Immature natural killer cell (primary cell): ENCODE measurements at regions not wholly inside any gene's neighbourhood (a gene's known extent, or its start where the extent isn't known, plus 50 kb on each side); places are given as distances from the start of the nearest gene placed in this dataset.
"Not testable (repeated sequence)": the region's sequence is repeated elsewhere in the genome, so short reads cannot be mapped to it uniquely, and the experiment has no call there.

Source experiments
- DNase-seq, 3 donors: peaks; one replicate each; pipeline ENCODE4 v3.0.0; 2022; ENCODE audit warnings: mixed read lengths in 1 of 3
- H3K27ac Mint-ChIP-seq, 6 donors: one replicate each; pipeline ENCODE4 v1.8.0; 2020; ENCODE audit warnings: mixed read lengths in 6 of 6, mild to moderate bottlenecking in 5 of 6, inconsistent platforms in 4 of 6, moderate library complexity in 3 of 6
- H3K27me3 Mint-ChIP-seq, 3 donors: one replicate each; pipeline ENCODE4 v1.8.0; 2020 to 2021; ENCODE audit warnings: low read depth in 3 of 3, mild to moderate bottlenecking in 3 of 3, mixed read lengths in 3 of 3, moderate library complexity in 3 of 3, inconsistent platforms in 1 of 3
- H3K36me3 Mint-ChIP-seq, 3 donors: one replicate each; pipeline ENCODE4 v1.8.0; 2020; ENCODE audit warnings: mixed read lengths in 3 of 3, inconsistent platforms in 2 of 3, mild to moderate bottlenecking in 2 of 3
- H3K4me1 Mint-ChIP-seq, 2 donors: one replicate each; pipeline ENCODE4 v1.8.0; 2020; ENCODE audit warnings: inconsistent platforms in 2 of 2, mild to moderate bottlenecking in 2 of 2, mixed read lengths in 2 of 2, moderate library complexity in 1 of 2
- H3K4me3 Mint-ChIP-seq, 5 donors: one replicate each; pipeline ENCODE4 v1.8.0; 2020; ENCODE audit warnings: mild to moderate bottlenecking in 5 of 5, mixed read lengths in 5 of 5, inconsistent platforms in 3 of 5, moderate library complexity in 3 of 5
- H3K9me3 Mint-ChIP-seq, 6 donors: one replicate each; pipeline ENCODE4 v1.8.0; 2020; ENCODE audit warnings: mild to moderate bottlenecking in 6 of 6, mixed read lengths in 6 of 6, inconsistent platforms in 4 of 6, moderate library complexity in 3 of 6

DNA sequence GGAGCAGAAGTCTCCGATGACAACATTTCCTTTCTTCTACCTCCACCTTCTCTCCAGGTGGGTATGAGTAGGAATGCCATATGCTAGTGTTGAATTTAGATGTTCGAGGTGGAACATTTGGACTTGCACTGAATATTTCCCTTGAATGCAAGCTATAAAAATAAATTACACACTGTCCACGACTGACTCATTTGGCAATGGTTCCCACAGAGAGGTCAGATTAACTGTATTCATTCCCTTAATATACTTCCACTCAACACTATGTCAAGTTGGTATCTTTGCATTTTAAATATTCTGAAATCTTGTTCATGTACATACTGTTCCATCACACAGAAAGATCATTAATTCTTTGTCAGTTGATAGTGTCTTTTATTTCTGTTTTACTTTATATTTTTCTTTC lies 222.6 kb upstream of the PIK3R1 start:
- Mint-ChIP-seq H3K36me3 (no peaks in the 10 kb centered on the region), H3K27ac (no peak overlapping the region), H3K4me3 (no peak overlapping the region), H3K4me1 (no peaks in the 10 kb centered on the region), H3K9me3 (no peaks in the 10 kb centered on the region), H3K27me3 (peaks cover 0 to 6% (median 2%) of the 10 kb centered on the region in 3 donors)
- DNase-seq = no peak

DNA sequence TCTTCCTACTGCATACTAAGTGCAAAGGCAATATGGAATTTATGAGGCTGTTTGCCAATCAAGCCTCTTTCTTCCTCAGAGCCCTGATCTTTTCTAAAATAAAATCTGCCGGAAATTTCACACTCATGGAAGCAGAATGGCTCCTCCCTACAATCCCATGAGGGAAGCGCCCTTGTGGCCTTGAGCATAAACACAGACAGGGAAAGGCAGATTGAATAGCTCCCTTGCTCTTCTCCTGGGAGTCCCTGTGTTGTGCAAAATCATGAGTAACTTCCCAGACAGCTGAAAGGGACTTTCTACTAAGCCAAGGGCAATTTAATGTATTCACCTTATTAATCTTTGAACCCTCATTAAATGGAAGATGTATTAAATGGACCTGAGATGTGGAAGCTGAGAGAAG lies 226.1 kb upstream of the PIK3R1 start:
- H3K36me3 Mint-ChIP-seq = no peaks in the 10 kb centered on the region
- H3K4me3 Mint-ChIP-seq = no peak overlapping the region
- H3K27me3 Mint-ChIP-seq = peaks cover 0 to 4% (median 2%) of the 10 kb centered on the region in 3 donors
- DNase-seq = no peak
- H3K9me3 Mint-ChIP-seq = no peaks in the 10 kb centered on the region
- no peak overlapping the region for H3K27ac Mint-ChIP-seq
- no peaks in the 10 kb centered on the region for H3K4me1 Mint-ChIP-seq

DNA sequence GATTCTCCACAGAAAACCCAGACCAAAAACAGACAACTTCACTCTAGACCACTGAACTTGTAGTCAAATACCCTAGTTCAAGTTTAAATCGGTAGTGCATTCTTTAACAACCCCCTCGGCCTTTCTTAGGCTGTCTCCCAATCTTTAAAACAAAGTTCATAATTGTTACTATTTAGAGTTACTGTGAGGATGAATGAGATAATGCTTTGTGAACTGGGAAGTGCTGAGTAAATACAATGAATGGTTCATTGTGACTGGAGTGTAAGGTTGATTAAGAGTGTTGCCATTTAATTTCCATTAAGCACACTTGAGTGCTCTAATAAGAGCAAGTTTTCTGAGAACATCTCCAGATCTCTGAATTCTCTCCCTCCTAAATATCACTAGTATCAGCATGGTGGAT lies 228.8 kb upstream of the PIK3R1 start:
- Mint-ChIP-seq H3K36me3 (no peaks in the 10 kb centered on the region), H3K4me1 (no peaks in the 10 kb centered on the region), H3K4me3 (no peak overlapping the region), H3K27ac (no peak overlapping the region), H3K27me3 (peaks cover 0 to 6% (median 2%) of the 10 kb centered on the region in 3 donors), H3K9me3 (no peaks in the 10 kb centered on the region)
- DNase-seq = no peak

DNA sequence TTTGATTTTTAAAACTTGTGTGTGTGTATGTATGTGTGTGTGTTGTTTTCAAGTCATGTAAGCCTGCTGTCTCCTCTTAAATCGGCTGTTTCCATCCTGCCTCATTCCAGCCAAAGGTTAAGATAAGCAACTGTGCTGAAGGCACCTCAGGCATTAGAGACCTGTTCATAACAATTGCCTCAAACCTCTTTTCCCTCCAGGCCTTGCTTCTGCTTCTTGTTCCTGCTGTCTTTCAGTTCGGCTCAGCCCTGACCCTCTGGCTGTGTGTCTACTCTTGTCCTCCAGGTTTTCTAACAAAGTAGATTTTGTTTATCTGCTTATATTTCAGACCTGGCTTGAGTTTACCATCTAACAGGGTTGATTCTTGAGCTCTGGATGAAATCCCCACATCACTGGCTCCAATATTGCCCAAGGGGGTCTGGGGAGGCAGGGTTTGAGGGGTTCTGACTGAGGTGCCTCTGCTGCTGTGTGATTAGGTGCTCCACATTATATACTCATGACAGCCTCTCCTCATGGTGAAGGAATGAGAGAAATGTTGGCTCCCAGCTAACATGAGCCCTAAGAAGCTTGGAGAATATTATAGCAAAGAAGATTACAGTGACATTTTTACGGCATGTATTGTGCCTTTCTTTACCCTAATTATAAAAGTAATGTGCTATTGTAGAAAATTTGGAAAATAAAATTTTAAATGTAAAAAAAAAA lies 229.7 kb upstream of the PIK3R1 start:
- Mint-ChIP-seq H3K36me3 (no peaks in the 10 kb centered on the region), H3K27ac (no peak overlapping the region), H3K4me3 (no peak overlapping the region), H3K9me3 (no peaks in the 10 kb centered on the region), H3K27me3 (peaks cover 0 to 6% (median 2%) of the 10 kb centered on the region in 3 donors), H3K4me1 (no peaks in the 10 kb centered on the region)
- DNase-seq = no peak

DNA sequence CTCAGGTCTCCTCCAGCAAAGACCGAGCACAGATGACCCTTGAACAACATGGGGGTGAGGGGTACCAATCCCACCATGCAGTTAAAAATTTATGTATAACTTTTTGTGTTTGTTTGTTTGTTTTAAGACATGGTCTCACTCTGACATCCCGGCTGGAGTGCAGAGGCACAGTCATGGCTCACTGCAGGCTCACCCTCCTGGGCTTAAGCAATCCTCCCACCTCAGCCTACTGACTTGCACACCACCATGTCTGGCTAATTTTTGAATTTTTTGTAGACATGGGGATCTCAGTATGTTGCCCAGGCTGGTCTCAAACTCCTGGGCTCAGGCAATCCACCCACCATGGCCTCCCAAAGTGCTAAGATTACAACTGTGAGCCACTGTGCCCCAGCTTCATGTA lies 231.0 kb upstream of the PIK3R1 start:
- H3K27me3 Mint-ChIP-seq = peaks cover 0 to 6% (median 0%) of the 10 kb centered on the region in 3 donors

DNA sequence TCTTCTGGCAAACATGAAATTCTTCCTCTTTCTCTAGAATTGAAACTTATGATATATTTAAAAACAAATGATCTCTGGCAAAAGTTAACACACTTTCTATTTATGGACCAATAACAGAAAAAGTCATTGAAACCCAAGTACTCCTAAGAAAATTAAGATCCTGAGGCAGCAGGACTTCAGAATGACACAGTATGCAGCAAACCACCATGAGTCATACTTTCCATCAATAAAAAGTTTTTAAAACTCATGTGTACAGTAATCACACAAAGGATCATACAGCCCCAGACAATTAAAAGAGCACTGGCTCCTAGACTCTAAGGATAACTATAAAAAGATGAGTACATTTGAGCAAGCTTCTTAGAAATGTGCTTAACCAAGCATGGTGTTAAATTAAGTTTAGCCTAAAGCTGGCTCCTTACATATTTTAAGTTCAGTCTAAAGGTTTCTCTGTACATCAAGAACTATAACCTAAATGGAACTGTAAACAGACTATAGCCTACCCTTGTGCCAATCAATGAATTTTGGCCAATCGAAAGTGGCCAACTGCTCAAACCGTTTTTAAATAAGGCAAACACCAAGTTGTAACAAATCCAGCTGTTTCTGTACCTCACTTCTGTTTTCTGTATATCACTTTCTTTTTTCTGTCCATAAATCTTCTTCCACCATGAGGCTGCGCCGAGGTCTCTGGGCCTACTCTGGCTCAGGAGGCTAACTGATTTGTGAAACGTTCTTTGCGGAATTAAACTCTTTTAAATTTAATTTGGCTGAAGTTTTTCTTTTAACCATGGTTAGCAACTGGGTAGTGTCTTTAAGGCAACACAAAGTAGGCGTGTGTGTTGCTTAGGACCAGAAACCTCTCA lies 232.1 kb upstream of the PIK3R1 start:
- no peaks in the 10 kb centered on the region for H3K9me3 Mint-ChIP-seq
- no peak for DNase-seq
- H3K4me1 Mint-ChIP-seq = no peaks in the 10 kb centered on the region
- no peak overlapping the region for H3K27ac Mint-ChIP-seq
- H3K27me3 Mint-ChIP-seq = peaks cover 0 to 6% (median 0%) of the 10 kb centered on the region in 3 donors
- no peak overlapping the region for H3K4me3 Mint-ChIP-seq
- H3K36me3 Mint-ChIP-seq = no peaks in the 10 kb centered on the region

More for the DNA sequence above, 231.0 kb upstream of the PIK3R1 start:
- DNase-seq = no peak
- Mint-ChIP-seq H3K9me3 (no peaks in the 10 kb centered on the region), H3K27ac (no peak overlapping the region), H3K36me3 (no peaks in the 10 kb centered on the region), H3K4me1 (no peaks in the 10 kb centered on the region), H3K4me3 (no peak overlapping the region)

GRCh38 chr5:67982160-67982559 lies 233.4 kb upstream of the PIK3R1 start:
- H3K4me3 Mint-ChIP-seq, H3K9me3 Mint-ChIP-seq, DNase-seq, H3K4me1 Mint-ChIP-seq, H3K27me3 Mint-ChIP-seq, H3K36me3 Mint-ChIP-seq, H3K27ac Mint-ChIP-seq: not testable (repeated sequence)

GRCh38 chr5:67978171-67978570 lies 237.4 kb upstream of the PIK3R1 start:
- Mint-ChIP-seq H3K9me3 (no peaks in the 10 kb centered on the region), H3K27ac (no peak overlapping the region), H3K4me3 (no peak overlapping the region), H3K36me3 (no peaks in the 10 kb centered on the region), H3K4me1 (no peaks in the 10 kb centered on the region), H3K27me3 (peaks cover 0 to 2% (median 0%) of the 10 kb centered on the region in 3 donors)
- no peak for DNase-seq

GRCh38 chr5:67976891-67977601 lies 238.5 kb upstream of the PIK3R1 start:
- Mint-ChIP-seq H3K27me3 (peaks cover 0 to 2% (median 2%) of the 10 kb centered on the region in 3 donors), H3K4me1 (no peaks in the 10 kb centered on the region)

GRCh38 chr5:67976181-67976580 lies 239.4 kb upstream of the PIK3R1 start:
- H3K27me3 Mint-ChIP-seq = peaks cover 0 to 2% (median 2%) of the 10 kb centered on the region in 3 donors
- DNase-seq = no peak
- H3K9me3 Mint-ChIP-seq = no peaks in the 10 kb centered on the region
- no peaks in the 10 kb centered on the region for H3K4me1 Mint-ChIP-seq
- H3K36me3 Mint-ChIP-seq = no peaks in the 10 kb centered on the region
- H3K4me3 Mint-ChIP-seq = no peak overlapping the region
- no peak overlapping the region for H3K27ac Mint-ChIP-seq

More at GRCh38 chr5:67976891-67977601, 238.5 kb upstream of the PIK3R1 start:
- no peaks in the 10 kb centered on the region for H3K9me3 Mint-ChIP-seq
- no peak overlapping the region for H3K4me3 Mint-ChIP-seq
- H3K27ac Mint-ChIP-seq = no peak overlapping the region
- no peak for DNase-seq
- no peaks in the 10 kb centered on the region for H3K36me3 Mint-ChIP-seq

GRCh38 chr5:67974471-67974870 lies 241.1 kb upstream of the PIK3R1 start:
- no peaks in the 10 kb centered on the region for H3K9me3 Mint-ChIP-seq

GRCh38 chr5:67974054-67974453 lies 241.5 kb upstream of the PIK3R1 start:
- Mint-ChIP-seq H3K36me3 (no peaks in the 10 kb centered on the region), H3K4me1 (no peaks in the 10 kb centered on the region), H3K27me3 (peaks cover 0 to 2% (median 2%) of the 10 kb centered on the region in 3 donors), H3K4me3 (no peak overlapping the region), H3K27ac (no peak overlapping the region), H3K9me3 (no peaks in the 10 kb centered on the region)
- no peak for DNase-seq

More at GRCh38 chr5:67974471-67974870, 241.1 kb upstream of the PIK3R1 start:
- peaks cover 0 to 2% (median 2%) of the 10 kb centered on the region in 3 donors for H3K27me3 Mint-ChIP-seq
- no peaks in the 10 kb centered on the region for H3K36me3 Mint-ChIP-seq
- no peak overlapping the region for H3K27ac Mint-ChIP-seq
- no peaks in the 10 kb centered on the region for H3K4me1 Mint-ChIP-seq
- no peak for DNase-seq
- H3K4me3 Mint-ChIP-seq = no peak overlapping the region

DNA sequence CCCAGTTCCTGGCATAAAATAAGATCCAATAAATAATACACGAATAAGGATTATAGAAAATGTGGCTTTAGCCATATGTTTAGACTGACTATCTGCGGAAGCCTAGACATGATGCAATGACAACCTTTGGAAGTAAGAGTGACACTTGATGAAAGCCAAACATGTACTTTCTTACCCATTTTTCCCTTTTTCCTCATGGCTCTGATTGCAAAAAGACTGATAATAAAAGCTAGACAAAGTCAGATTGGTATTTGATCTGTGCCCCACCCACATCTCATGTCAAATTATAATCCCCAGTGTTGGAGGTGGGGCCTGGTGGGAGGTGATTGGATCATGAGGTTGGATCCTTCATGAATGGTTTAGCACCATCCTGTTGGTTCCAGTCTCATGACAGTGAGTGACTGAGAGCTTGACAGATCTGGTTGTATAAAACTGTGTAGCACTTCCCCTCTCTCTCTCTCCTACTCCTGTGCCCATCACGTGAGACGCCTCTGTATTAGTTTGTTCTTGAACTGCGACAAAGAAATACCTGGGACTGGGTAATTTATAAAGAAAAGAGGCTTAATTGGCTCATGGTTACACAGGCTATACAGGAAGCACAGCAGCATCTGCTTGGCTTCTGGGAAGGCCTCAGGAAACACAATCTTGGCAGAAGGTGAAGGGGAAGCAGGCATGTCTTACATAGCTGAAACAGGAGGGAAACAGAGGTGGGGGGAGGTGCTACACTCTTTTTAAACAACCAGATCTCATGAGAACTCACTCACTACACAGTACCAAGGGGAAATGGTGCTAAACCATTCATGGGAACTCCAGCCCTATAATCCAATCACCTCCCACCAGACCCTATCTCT lies 243.4 kb upstream of the PIK3R1 start:
- Mint-ChIP-seq H3K9me3 (no peaks in the 10 kb centered on the region), H3K27me3 (peaks cover 0 to 2% (median 2%) of the 10 kb centered on the region in 3 donors), H3K4me3 (no peak overlapping the region), H3K27ac (no peak overlapping the region), H3K4me1 (no peaks in the 10 kb centered on the region), H3K36me3 (no peaks in the 10 kb centered on the region)
- DNase-seq = no peak
